ENCODE measurements at regions not wholly inside any gene's neighbourhood (a gene's known extent, or its start where the extent isn't known, plus 50 kb on each side); places are given as distances from the start of the nearest gene placed in this dataset.

GRCh38 chr11:116579857-116580727, 192.7 kb downstream of the BUD13 start:
- no peaks in the 10 kb centered on the region for H3K27me3 ChIP-seq

GRCh38 chr11:116579031-116579653, 193.6 kb downstream of the BUD13 start:
- Histone ChIP-seq H3K27me3 (no peaks in the 10 kb centered on the region), H3K9me3 (replicated peaks) (no peaks in the 10 kb centered on the region), H3K27ac (no peak overlapping the region), H3K4me3 (no peak overlapping the region), H3K36me3 (no peaks in the 10 kb centered on the region), H3K4me1 (no peaks in the 10 kb centered on the region)
- no peak for DNase-seq

More at GRCh38 chr11:116579857-116580727, 192.7 kb downstream of the BUD13 start:
- H3K27ac ChIP-seq, result no peak overlapping the region
- H3K9me3 ChIP-seq (replicated peaks), result no peaks in the 10 kb centered on the region
- H3K4me3 ChIP-seq, result no peak overlapping the region
- H3K4me1 ChIP-seq, result no peaks in the 10 kb centered on the region
- no peaks in the 10 kb centered on the region for H3K36me3 ChIP-seq
- no peak for DNase-seq

GRCh38 chr11:116577956-116578355, 194.8 kb downstream of the BUD13 start:
- DNase-seq, result no peak
- Histone ChIP-seq H3K27ac (no peak overlapping the region), H3K4me1 (no peaks in the 10 kb centered on the region), H3K4me3 (no peak overlapping the region), H3K27me3 (no peaks in the 10 kb centered on the region), H3K36me3 (no peaks in the 10 kb centered on the region), H3K9me3 (replicated peaks) (no peaks in the 10 kb centered on the region)

- H3K36me3 ChIP-seq, result no peaks in the 10 kb centered on the region
- DNase-seq, result no peak
- H3K4me1 ChIP-seq, result no peaks in the 10 kb centered on the region
- H3K9me3 ChIP-seq (replicated peaks), result no peaks in the 10 kb centered on the region
- no peaks in the 10 kb centered on the region for H3K27me3 ChIP-seq
- no peak overlapping the region for H3K4me3 ChIP-seq
- H3K27ac ChIP-seq, result no peak overlapping the region
Measured at GRCh38 chr11:116577273-116577672, 195.5 kb downstream of the BUD13 start.

GRCh38 chr11:116576526-116576925, 196.3 kb downstream of the BUD13 start:
- no peaks in the 10 kb centered on the region for H3K9me3 ChIP-seq (replicated peaks)
- H3K36me3 ChIP-seq, result no peaks in the 10 kb centered on the region
- H3K27me3 ChIP-seq, result no peaks in the 10 kb centered on the region
- no peak overlapping the region for H3K4me3 ChIP-seq
- H3K4me1 ChIP-seq, result no peaks in the 10 kb centered on the region
- no peak for DNase-seq
- H3K27ac ChIP-seq, result no peak overlapping the region

GRCh38 chr11:116567721-116568242, 205.0 kb downstream of the BUD13 start:
- H3K9me3 ChIP-seq (replicated peaks), result no peaks in the 10 kb centered on the region

GRCh38 chr11:116563712-116564047, 209.1 kb downstream of the BUD13 start:
- no peak for DNase-seq
- Histone ChIP-seq H3K9me3 (replicated peaks) (no peaks in the 10 kb centered on the region), H3K4me1 (no peaks in the 10 kb centered on the region), H3K27me3 (no peaks in the 10 kb centered on the region), H3K27ac (no peak overlapping the region), H3K36me3 (no peaks in the 10 kb centered on the region), H3K4me3 (no peak overlapping the region)

More at GRCh38 chr11:116567721-116568242, 205.0 kb downstream of the BUD13 start:
- no peak for DNase-seq
- Histone ChIP-seq H3K27me3 (no peaks in the 10 kb centered on the region), H3K4me1 (no peaks in the 10 kb centered on the region), H3K36me3 (no peaks in the 10 kb centered on the region), H3K27ac (no peak overlapping the region), H3K4me3 (no peak overlapping the region)

- no peaks in the 10 kb centered on the region for H3K4me1 ChIP-seq
- H3K9me3 ChIP-seq (replicated peaks), result no peaks in the 10 kb centered on the region
- no peak for DNase-seq
- no peaks in the 10 kb centered on the region for H3K27me3 ChIP-seq
- H3K4me3 ChIP-seq, result no peak overlapping the region
- no peak overlapping the region for H3K27ac ChIP-seq
- H3K36me3 ChIP-seq, result no peaks in the 10 kb centered on the region
Measured at GRCh38 chr11:116563028-116563711, 209.6 kb downstream of the BUD13 start.

GRCh38 chr11:116560589-116560988, 212.2 kb downstream of the BUD13 start:
- no peaks in the 10 kb centered on the region for H3K27me3 ChIP-seq
- no peaks in the 10 kb centered on the region for H3K4me1 ChIP-seq
- DNase-seq, result no peak
- no peaks in the 10 kb centered on the region for H3K36me3 ChIP-seq
- no peak overlapping the region for H3K27ac ChIP-seq
- no peaks in the 10 kb centered on the region for H3K9me3 ChIP-seq (replicated peaks)
- no peak overlapping the region for H3K4me3 ChIP-seq

GRCh38 chr11:116558504-116559211, 214.1 kb downstream of the BUD13 start:
- no peaks in the 10 kb centered on the region for H3K9me3 ChIP-seq (replicated peaks)
- H3K4me3 ChIP-seq, result no peak overlapping the region
- DNase-seq, result no peak
- H3K4me1 ChIP-seq, result no peaks in the 10 kb centered on the region
- H3K27ac ChIP-seq, result no peak overlapping the region
- no peaks in the 10 kb centered on the region for H3K36me3 ChIP-seq
- H3K27me3 ChIP-seq, result no peaks in the 10 kb centered on the region

- H3K36me3 ChIP-seq, result no peaks in the 10 kb centered on the region
- H3K9me3 ChIP-seq (replicated peaks), result no peaks in the 10 kb centered on the region
- H3K4me3 ChIP-seq, result no peak overlapping the region
- no peaks in the 10 kb centered on the region for H3K27me3 ChIP-seq
- no peak for DNase-seq
- no peak overlapping the region for H3K27ac ChIP-seq
- no peaks in the 10 kb centered on the region for H3K4me1 ChIP-seq
Measured at GRCh38 chr11:116557282-116557681, 215.5 kb downstream of the BUD13 start.

GRCh38 chr11:116556483-116556882, 216.3 kb downstream of the BUD13 start:
- H3K36me3 ChIP-seq, result no peaks in the 10 kb centered on the region
- H3K27me3 ChIP-seq, result no peaks in the 10 kb centered on the region
- no peak for DNase-seq
- no peak overlapping the region for H3K4me3 ChIP-seq
- no peaks in the 10 kb centered on the region for H3K9me3 ChIP-seq (replicated peaks)
- H3K27ac ChIP-seq, result no peak overlapping the region
- H3K4me1 ChIP-seq, result no peaks in the 10 kb centered on the region

GRCh38 chr11:116553482-116553881, 219.3 kb downstream of the BUD13 start:
- H3K27ac ChIP-seq, result no peak overlapping the region
- no peaks in the 10 kb centered on the region for H3K36me3 ChIP-seq
- no peak for DNase-seq
- H3K9me3 ChIP-seq (replicated peaks), result no peaks in the 10 kb centered on the region
- H3K27me3 ChIP-seq, result no peaks in the 10 kb centered on the region
- H3K4me1 ChIP-seq, result no peaks in the 10 kb centered on the region
- no peak overlapping the region for H3K4me3 ChIP-seq

GRCh38 chr11:116551576-116551975, 221.2 kb downstream of the BUD13 start:
- H3K9me3 ChIP-seq (replicated peaks), result no peaks in the 10 kb centered on the region
- no peak for DNase-seq
- H3K36me3 ChIP-seq, result no peaks in the 10 kb centered on the region
- no peak overlapping the region for H3K27ac ChIP-seq
- no peaks in the 10 kb centered on the region for H3K27me3 ChIP-seq
- no peak overlapping the region for H3K4me3 ChIP-seq
- no peaks in the 10 kb centered on the region for H3K4me1 ChIP-seq

All from SJCRH30 (cell line).